HepG2 (cell line): ENCODE measurements at regions not wholly inside any gene's neighbourhood (a gene's known extent, or its start where the extent isn't known, plus 50 kb on each side); places are given as distances from the start of the nearest gene placed in this dataset.

Source experiments
- ATAC-seq: fragments of 200-7000 bp; cut with Tn5 transposase; 3 replicates; pipeline ENCODE4 v1.9.1; 2020; ENCODE audit warnings: mild to moderate bottlenecking, moderate library complexity
- BruUV-seq: library from RNA; stranded (reverse); fragments of 400-500 nt; replicated peaks from 2 replicates; lab custom pipeline; 2021; lab: Mats Ljungman, UMichigan
- CTCF ChIA-PET: fragments of 300-600 bp; formaldehyde crosslinking; extraction: SDS; loops from one replicate; lab custom pipeline; 2021; ENCODE audit warnings: low total read pairs, inconsistent platforms, low intra/inter-chr PET ratio; lab: Yijun Ruan, JAX
- POLR2A ChIA-PET: fragments of 350-600 bp; sonication (Branson Sonifier 250); formaldehyde crosslinking; loops from one replicate; lab custom pipeline; 2020; ENCODE audit warnings: antibody characterized with exemption, inconsistent platforms; lab: Yijun Ruan, JAX
- DNase-seq: peaks from one replicate; pipeline ENCODE4 v3.0.0-alpha.2; 2015; ENCODE audit warnings: low spot score
- FAIRE-seq: peaks from 3 replicates; lab custom pipeline; 2011; peaks lifted over from hg19 to GRCh38; lab: Jason Lieb, UNC
- H2AFZ ChIP-seq: one replicate; pipeline ENCODE4 v1.6.1; 2011; ENCODE audit warnings: low read length, inconsistent platforms
- H3K27ac ChIP-seq: fragments of 300-600 bp; 3 replicates; pipeline ENCODE4 v1.8.0; 2011; ENCODE audit warnings: mixed run types, mild to moderate bottlenecking, mixed read lengths, low read length, inconsistent platforms; ENCODE audit not compliant: insufficient read depth; ENCODE audit errors: extremely low read length
- H3K27me3 ChIP-seq, 2 experiments: fragments of 200-600 bp in 1 of 2; 2 replicates in 1 of 2; 3 replicates in 1 of 2; pipeline versions ENCODE4 v1.6.0 to v1.8.0; 2011; ENCODE audit warnings: low read length in 2 of 2, mild to moderate bottlenecking in 2 of 2, moderate library complexity in 2 of 2, inconsistent platforms in 1 of 2; ENCODE audit not compliant: insufficient read depth in 2 of 2, control insufficient read depth in 1 of 2
- H3K36me3 ChIP-seq, 2 experiments: fragments of 200-600 bp in 1 of 2; replicated peaks in 1 of 2; 2 replicates in 1 of 2; 3 replicates in 1 of 2; pipeline versions ENCODE4 v1.5.1 to v1.8.0; 2011; ENCODE audit warnings: low read length in 2 of 2, inconsistent platforms in 1 of 2; ENCODE audit not compliant: insufficient read depth in 2 of 2, control insufficient read depth in 1 of 2
- H3K4me1 ChIP-seq: 2 replicates; pipeline ENCODE4 v1.5.1; 2012; ENCODE audit warnings: low read length, inconsistent platforms; ENCODE audit not compliant: insufficient read depth
- H3K4me2 ChIP-seq: 2 replicates; pipeline ENCODE4 v1.6.0; 2011; ENCODE audit warnings: low read depth, low read length, inconsistent platforms
- H3K4me3 ChIP-seq, 3 experiments: fragments of 200-600 bp in 1 of 3; sonication (generic), shearing (Covaris generic) in 1 of 3; replicated peaks in 1 of 3; 2 replicates each; pipeline ENCODE4 v1.5.1; 2011 to 2016; ENCODE audit warnings: low read length in 3 of 3, inconsistent platforms in 2 of 3, low read depth in 2 of 3, mild to moderate bottlenecking in 2 of 3, control low read depth in 1 of 3, mixed read lengths in 1 of 3; ENCODE audit not compliant: insufficient read depth in 1 of 3
- H3K79me2 ChIP-seq: one replicate; pipeline ENCODE4 v1.6.1; 2011; ENCODE audit warnings: low read length, inconsistent platforms; ENCODE audit not compliant: insufficient read depth
- H3K9ac ChIP-seq: 2 replicates; pipeline ENCODE4 v1.6.0; 2011; ENCODE audit warnings: mild to moderate bottlenecking, low read depth, low read length, inconsistent platforms; ENCODE audit not compliant: insufficient read depth
- H3K9me3 ChIP-seq: 2 replicates; pipeline ENCODE4 v1.5.1; 2012; ENCODE audit warnings: mild to moderate bottlenecking, low read length
- H4K20me1 ChIP-seq: 2 replicates; pipeline ENCODE4 v1.6.0; 2011; ENCODE audit warnings: inconsistent platforms, mild to moderate bottlenecking, low read length, moderate library complexity; ENCODE audit not compliant: insufficient read depth
- ZNF335 ChIP-seq: sonication (generic); formaldehyde crosslinking; IDR thresholded peaks from 2 replicates; pipeline ENCODE4 v1.4.0; 2020; ENCODE audit warnings: missing genetic modification reagents
- WGBS: methylation state at CpG from one replicate; pipeline ENCODE4 v1.1.6; 2017; ENCODE audit warnings: low lambda C conversion rate; 5-methylcytosine and 5-hydroxymethylcytosine counted together
- in situ Hi-C: cut with HindIII; loops from 2 replicates; pipeline ENCODE4 v1.10.0; 2017; ENCODE audit warnings: low pct_unique_long_range_greater_than_20kb; ENCODE audit not compliant: extremely low pct_ligation_motif_present
- intact Hi-C: fragments of 100-400 bp; cut with micrococcal nuclease; formaldehyde crosslinking; loops from one replicate; pipeline ENCODE4 v1.10.0; 2022; ENCODE audit not compliant: unreplicated experiment
- TF ChIP-seq, protein P1 (sequence below): sonication (generic); formaldehyde crosslinking; IDR thresholded peaks from 2 replicates; pipeline ENCODE4 v1.4.0; 2020; ENCODE audit warnings: low read depth, mild to moderate bottlenecking, missing genetic modification reagents
- TF ChIP-seq, protein P2 (sequence below): sonication (generic); formaldehyde crosslinking; IDR thresholded peaks from 2 replicates; pipeline ENCODE4 v1.5.0; 2020; ENCODE audit warnings: missing genetic modification reagents
- TF ChIP-seq, protein P3 (sequence below): sonication (generic); formaldehyde crosslinking; IDR thresholded peaks from 2 replicates; pipeline ENCODE4 v1.5.1; 2020; ENCODE audit warnings: mild to moderate bottlenecking, missing genetic modification reagents, borderline replicate concordance

DNA sequence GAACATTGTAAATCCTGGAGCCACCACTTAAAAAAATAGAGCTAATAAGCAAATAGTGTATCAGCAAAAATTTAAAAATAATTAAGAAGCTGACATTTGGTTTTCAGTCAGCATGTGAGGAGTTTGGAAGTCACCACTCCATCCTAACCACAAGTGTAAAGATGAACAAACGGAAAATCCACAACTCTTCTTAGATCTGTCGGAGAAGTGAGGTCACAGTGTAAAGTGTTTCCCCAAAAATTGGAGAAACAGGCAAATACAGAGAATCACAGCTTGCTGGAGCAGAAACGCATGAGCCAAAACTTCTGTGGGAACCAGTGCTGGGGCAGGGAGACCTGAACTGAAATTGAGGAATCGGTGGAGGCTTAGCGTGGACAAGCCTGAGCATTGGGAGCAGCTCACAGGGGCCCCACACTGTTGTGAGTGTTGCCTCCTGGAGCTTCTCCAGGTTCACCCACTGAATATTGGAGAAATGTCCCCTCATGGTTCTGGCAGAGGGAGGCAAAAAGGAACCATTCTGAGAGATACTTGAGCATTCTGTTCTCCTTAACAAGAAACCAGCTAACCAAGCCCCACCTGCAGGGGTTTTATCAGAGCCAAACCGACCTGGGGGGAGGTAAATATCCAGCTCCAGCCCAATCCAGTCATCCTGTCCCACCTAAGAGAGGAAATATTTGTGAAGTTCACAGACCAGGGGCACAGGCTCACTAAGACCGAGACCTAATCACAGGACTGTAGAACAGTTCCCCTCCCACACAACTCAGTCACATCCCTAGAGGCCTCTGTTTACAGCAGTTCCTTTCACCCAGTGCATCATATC, 192.0 kb downstream of the ERMARD start:
- Histone ChIP-seq H3K4me3 (no peak overlapping the region), H3K79me2 (no peaks in the 10 kb centered on the region), H4K20me1 (no peaks in the 10 kb centered on the region), H3K4me1 (no peaks in the 10 kb centered on the region), H3K9me3 (no peaks in the 10 kb centered on the region), H3K27ac (no peak overlapping the region), H3K9ac (no peak overlapping the region), H3K36me3 (no peaks in the 10 kb centered on the region), H3K27me3 (peaks cover 7 to 45% of the 10 kb centered on the region in 2 experiments; a peak in 4 of 5 replicates), H2AFZ (no peak overlapping the region), H3K4me2 (no peak overlapping the region)
- ChIA-PET POLR2A (no interaction called here), CTCF (no interaction called here)
- in situ Hi-C loops (no loop called here), intact Hi-C loops (no loop called here)
- no TSS peak for BruUV-seq
- DNase-seq, result no peak
- WGBS, result 11% methylated on average over 7 of the region's 7 CpGs
- TF ChIP-seq, protein P1, sequence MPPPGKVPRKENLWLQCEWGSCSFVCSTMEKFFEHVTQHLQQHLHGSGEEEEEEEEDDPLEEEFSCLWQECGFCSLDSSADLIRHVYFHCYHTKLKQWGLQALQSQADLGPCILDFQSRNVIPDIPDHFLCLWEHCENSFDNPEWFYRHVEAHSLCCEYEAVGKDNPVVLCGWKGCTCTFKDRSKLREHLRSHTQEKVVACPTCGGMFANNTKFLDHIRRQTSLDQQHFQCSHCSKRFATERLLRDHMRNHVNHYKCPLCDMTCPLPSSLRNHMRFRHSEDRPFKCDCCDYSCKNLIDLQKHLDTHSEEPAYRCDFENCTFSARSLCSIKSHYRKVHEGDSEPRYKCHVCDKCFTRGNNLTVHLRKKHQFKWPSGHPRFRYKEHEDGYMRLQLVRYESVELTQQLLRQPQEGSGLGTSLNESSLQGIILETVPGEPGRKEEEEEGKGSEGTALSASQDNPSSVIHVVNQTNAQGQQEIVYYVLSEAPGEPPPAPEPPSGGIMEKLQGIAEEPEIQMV (CRISPR knock-in tag), result no peak
- no peak for TF ChIP-seq ZNF335 (CRISPR knock-in tag)
- TF ChIP-seq, protein P2, sequence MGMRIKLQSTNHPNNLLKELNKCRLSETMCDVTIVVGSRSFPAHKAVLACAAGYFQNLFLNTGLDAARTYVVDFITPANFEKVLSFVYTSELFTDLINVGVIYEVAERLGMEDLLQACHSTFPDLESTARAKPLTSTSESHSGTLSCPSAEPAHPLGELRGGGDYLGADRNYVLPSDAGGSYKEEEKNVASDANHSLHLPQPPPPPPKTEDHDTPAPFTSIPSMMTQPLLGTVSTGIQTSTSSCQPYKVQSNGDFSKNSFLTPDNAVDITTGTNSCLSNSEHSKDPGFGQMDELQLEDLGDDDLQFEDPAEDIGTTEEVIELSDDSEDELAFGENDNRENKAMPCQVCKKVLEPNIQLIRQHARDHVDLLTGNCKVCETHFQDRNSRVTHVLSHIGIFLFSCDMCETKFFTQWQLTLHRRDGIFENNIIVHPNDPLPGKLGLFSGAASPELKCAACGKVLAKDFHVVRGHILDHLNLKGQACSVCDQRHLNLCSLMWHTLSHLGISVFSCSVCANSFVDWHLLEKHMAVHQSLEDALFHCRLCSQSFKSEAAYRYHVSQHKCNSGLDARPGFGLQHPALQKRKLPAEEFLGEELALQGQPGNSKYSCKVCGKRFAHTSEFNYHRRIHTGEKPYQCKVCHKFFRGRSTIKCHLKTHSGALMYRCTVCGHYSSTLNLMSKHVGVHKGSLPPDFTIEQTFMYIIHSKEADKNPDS (CRISPR knock-in tag), result no peak
- TF ChIP-seq, protein P3, sequence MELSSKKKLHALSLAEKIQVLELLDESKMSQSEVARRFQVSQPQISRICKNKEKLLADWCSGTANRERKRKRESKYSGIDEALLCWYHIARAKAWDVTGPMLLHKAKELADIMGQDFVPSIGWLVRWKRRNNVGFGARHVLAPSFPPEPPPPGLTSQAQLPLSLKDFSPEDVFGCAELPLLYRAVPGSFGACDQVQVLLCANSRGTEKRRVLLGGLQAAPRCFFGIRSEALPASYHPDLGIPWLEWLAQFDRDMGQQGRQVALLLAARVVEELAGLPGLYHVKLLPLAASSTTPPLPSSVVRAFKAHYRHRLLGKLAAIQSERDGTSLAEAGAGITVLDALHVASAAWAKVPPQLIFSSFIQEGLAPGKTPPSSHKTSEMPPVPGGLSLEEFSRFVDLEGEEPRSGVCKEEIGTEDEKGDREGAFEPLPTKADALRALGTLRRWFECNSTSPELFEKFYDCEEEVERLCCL (CRISPR knock-in tag), result no peak
- no peak for FAIRE-seq
- no peak for ATAC-seq
